Memory B cell (primary cell): ENCODE measurements at regions not wholly inside any gene's neighbourhood (a gene's known extent, or its start where the extent isn't known, plus 50 kb on each side); places are given as distances from the start of the nearest gene placed in this dataset.
A peak's percentile ranks its signal among the peaks of the same experiment; 100 is the strongest.
"Not testable (repeated sequence)": the region's sequence is repeated elsewhere in the genome, so short reads cannot be mapped to it uniquely, and the experiment has no call there.

Experiments
- ATAC-seq: fragments of 150-1000 bp; cut with Tn5 transposase; 2 replicates; pipeline ENCODE4 v1.10.0; 2021; ENCODE audit warnings: low read depth, mild to moderate bottlenecking, moderate library complexity
- DNase-seq, 2 donors: peaks; one replicate each; pipeline ENCODE4 v3.0.0; 2022; ENCODE audit warnings: low spot score in 2 of 2
- H3K27ac Mint-ChIP-seq: one replicate; pipeline ENCODE4 v1.8.0; 2022; ENCODE audit warnings: mild to moderate bottlenecking, moderate library complexity, mixed read lengths
- H3K27me3 Mint-ChIP-seq: one replicate; pipeline ENCODE4 v1.8.0; 2022; ENCODE audit warnings: mixed read lengths
- H3K36me3 Mint-ChIP-seq: one replicate; pipeline ENCODE4 v1.8.0; 2022; ENCODE audit warnings: mild to moderate bottlenecking, mixed read lengths
- H3K4me1 Mint-ChIP-seq: one replicate; pipeline ENCODE4 v1.8.0; 2022; ENCODE audit warnings: mixed read lengths
- H3K4me3 Mint-ChIP-seq: one replicate; pipeline ENCODE4 v1.8.0; 2022; ENCODE audit warnings: mild to moderate bottlenecking, moderate library complexity, mixed read lengths
- H3K9me3 Mint-ChIP-seq: one replicate; pipeline ENCODE4 v1.8.0; 2022; ENCODE audit warnings: mixed read lengths

DNA sequence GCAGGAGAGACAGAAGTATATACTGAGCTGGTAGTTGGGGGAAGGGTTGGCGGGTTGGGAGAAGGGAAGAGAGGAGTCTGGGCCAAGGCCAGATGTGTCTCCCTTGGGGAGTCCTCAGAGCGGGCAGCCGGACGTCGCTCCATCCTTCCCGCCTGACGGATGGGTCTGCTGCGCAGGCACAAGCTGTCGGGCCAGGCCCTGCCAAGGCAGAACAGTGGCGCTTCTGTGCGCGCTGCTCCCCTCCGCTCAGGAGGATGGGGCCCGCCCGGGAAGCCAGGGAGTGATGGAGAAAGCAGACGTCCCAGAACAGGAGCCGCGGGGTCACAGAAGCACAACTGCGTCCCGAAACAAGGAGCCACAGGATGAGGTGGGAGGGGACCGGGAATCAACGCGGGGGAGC, 449.9 kb downstream of the CNTNAP3B start:
- H3K27ac Mint-ChIP-seq, DNase-seq, H3K4me1 Mint-ChIP-seq, H3K27me3 Mint-ChIP-seq, H3K4me3 Mint-ChIP-seq, ATAC-seq, H3K36me3 Mint-ChIP-seq, H3K9me3 Mint-ChIP-seq: not testable (repeated sequence)

DNA sequence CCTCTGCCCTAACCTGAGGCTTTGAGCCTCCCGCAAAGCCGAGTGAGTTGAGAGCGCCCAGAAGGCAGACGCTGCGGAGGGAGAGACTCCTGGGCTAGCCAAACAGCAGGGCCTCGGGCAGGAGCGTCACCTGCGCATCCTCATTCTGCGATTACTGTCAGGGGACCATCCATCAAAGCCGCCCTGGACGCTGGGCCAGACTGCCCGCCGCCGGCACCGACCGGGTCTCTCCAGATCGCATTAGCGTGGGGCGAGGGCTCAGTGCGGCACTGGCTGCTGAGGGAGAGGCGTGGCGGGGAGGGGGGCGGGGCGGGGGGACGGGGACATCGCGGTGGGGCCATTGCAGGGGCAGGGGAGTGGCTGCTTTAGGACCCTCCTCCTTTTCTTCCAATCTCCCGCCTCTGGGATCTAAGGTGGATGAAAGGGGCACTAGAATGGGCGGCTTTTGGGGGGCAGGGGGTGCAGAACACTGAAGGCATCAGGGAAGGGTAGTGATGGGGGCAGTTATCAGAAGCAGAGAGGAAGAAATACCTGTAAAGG, 465.7 kb downstream of the CNTNAP3B start:
- not testable (repeated sequence) for H3K27ac Mint-ChIP-seq, DNase-seq, H3K27me3 Mint-ChIP-seq, H3K4me3 Mint-ChIP-seq, H3K9me3 Mint-ChIP-seq, H3K36me3 Mint-ChIP-seq, ATAC-seq, H3K4me1 Mint-ChIP-seq

DNA sequence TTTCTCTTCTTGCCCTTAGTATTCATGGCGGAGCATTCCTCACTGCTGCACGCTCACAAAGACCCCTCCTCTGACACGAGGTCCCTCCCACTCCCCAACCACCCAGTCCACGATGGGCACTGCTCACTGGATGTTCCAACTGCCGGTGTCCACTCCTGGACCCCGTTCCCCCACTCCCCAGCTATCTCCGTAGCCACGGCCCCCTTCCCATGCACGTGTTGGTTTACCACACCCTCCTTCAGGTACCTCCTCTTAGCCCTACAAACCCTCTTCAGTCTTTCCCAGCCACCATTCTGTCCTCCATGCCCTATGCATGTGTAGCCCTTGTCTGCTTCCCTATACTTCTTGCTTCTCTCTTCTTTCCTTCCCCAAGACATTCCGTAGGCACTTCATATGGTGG, 469.6 kb upstream of the ZNG1F start:
- H3K4me3 Mint-ChIP-seq, H3K9me3 Mint-ChIP-seq, ATAC-seq, H3K36me3 Mint-ChIP-seq, H3K27me3 Mint-ChIP-seq, H3K4me1 Mint-ChIP-seq, DNase-seq, H3K27ac Mint-ChIP-seq: not testable (repeated sequence)

DNA sequence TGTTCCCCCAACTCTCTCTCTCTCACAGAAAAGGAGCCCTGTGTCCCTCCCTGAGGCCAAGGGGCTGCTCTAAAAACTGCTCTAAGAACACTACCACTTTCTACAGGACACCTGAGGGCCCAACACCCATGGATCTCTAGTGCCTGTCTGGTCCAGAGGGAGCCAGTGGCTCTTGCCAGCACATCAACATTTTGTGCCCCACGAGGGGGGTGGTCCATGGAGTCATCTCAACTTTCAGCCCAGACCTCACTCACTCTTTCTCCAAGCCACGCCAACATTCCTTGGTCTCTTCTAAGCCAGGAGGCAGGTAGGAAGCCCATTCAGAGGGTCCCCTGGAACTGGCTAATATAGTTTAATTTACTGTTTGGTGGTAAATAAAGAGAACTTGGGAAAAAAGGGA, 469.0 kb upstream of the ZNG1F start:
- H3K36me3 Mint-ChIP-seq, H3K4me1 Mint-ChIP-seq, H3K4me3 Mint-ChIP-seq, H3K9me3 Mint-ChIP-seq, ATAC-seq, H3K27me3 Mint-ChIP-seq, H3K27ac Mint-ChIP-seq, DNase-seq: not testable (repeated sequence)

DNA sequence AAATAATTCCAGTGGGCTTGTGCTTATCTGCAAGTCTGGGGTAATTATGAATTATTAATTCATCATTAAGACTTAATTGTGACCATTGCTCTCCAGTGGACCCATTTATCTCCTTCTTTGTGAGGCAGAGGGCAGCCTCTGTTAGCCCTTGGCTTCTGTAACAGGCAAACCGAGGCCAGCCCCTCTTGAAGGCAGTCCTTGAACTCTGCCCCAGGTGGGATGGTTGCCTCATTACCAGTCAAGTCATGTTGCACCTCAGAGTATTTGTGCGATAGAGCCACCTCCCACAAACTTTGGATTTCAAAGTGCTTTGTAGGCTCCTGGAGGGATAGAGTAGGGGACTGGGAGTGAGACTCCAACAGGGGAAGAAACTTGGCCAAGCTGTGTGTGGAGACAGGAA, 468.0 kb upstream of the ZNG1F start:
- H3K27ac Mint-ChIP-seq, H3K4me3 Mint-ChIP-seq, H3K27me3 Mint-ChIP-seq, H3K4me1 Mint-ChIP-seq, H3K9me3 Mint-ChIP-seq, ATAC-seq, DNase-seq, H3K36me3 Mint-ChIP-seq: not testable (repeated sequence)

DNA sequence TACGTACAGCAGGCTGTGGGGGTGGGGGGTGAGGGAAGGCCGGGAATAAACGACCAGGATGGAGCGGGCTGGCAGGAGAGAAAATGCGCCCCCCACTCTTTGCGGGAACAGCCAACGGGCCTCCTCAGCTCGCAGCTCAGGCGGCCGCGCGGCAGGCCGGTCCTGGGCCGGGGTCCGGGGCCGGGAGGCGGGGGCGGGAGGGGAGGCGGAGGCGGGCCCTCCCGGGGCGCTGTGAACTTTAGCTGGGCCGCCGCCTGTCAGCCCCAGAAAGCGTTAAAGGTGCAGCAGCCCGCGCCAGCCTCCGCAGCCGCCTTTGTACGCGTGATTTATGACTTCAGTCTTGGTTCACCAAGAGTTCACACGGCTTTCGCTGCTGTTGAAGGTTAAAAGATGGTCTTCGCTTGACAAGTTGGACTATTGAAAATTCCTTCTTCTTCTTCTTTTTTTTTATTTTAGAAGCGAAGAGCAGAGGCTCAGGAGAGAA, 466.0 kb upstream of the ZNG1F start:
- DNase-seq, H3K27ac Mint-ChIP-seq, ATAC-seq, H3K27me3 Mint-ChIP-seq, H3K4me3 Mint-ChIP-seq, H3K4me1 Mint-ChIP-seq, H3K36me3 Mint-ChIP-seq, H3K9me3 Mint-ChIP-seq: not testable (repeated sequence)

DNA sequence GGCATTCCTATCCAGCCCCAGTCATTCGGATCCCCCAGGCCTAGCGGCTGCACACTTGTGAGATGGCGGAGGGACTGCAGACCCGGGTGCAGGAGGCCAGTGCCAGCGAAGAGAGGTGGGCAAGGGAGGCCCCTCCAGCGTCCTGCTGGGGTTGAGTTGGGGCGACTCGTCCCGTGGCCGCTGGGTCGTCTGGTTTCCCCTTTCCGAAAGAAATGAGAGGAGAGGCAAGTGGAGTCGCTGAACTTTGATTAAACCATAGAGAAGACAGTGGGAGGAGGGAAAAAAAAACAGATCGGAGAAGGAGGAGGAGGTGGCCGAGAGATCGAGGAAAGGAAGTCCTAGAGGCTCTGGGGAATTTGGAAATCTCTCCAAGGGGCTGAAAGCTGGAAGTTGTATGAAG, 465.2 kb upstream of the ZNG1F start:
- DNase-seq, H3K36me3 Mint-ChIP-seq, H3K27me3 Mint-ChIP-seq, ATAC-seq, H3K9me3 Mint-ChIP-seq, H3K27ac Mint-ChIP-seq, H3K4me1 Mint-ChIP-seq: not testable (repeated sequence)
- H3K4me3 Mint-ChIP-seq: peak overlapping the region; percentile 65

DNA sequence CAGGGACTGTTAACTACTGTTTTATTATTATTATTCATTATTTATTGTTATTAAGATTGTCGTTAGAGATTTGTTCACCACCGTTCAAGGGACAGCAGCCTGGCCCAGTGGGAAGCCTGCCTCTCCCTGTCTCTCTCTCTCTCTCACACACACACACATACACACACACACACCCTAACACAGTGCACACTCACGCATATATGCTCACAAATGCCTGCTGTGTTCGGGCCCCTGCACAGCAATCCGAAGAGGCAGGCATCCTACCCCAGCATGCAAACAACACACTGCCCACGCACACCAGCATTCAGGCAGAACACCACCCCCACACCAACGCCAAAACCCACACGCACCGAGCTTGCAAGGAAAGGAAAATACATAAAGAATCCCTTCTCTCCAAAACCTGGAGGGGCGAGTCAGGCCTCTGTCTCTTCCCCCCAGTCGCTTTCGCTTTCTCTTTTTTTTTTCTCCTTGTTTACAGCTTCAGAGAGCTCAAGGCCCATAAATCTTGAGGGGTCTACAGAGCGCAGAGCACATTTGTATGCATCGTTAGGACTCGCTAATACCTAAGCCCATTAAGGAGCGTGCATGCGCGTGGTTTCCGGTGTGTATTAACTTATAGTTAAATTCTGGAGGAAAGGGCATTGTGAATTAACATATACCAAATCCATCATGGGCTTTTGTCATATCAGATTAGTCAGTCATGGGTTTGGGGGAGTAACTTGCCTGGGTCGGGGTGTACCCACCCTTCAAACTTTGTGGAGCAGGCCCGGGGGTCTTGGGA, 464.6 kb upstream of the ZNG1F start:
- not testable (repeated sequence) for H3K4me1 Mint-ChIP-seq, H3K27ac Mint-ChIP-seq, ATAC-seq, DNase-seq, H3K9me3 Mint-ChIP-seq, H3K36me3 Mint-ChIP-seq, H3K27me3 Mint-ChIP-seq
- H3K4me3 Mint-ChIP-seq: peak overlapping the region; percentile 65

DNA sequence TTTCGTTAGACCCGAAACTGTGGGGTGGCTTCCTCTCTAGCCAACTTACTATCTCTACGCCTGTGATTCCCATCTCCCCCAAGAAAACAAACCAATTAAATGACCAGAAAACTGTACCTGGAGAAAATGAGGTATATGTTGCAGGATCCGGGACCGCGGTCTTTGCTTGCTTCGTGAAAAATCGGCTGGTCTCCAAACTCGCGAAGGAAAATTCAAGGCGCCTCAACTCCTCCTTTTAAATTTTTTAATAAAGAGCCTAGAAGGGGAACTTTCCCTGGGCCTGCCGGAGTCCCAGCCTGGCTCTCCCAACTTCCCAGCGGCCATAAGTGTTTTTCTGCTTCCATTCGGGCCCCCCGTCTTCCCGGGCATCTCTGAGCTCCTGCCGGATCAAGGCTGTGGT, 463.7 kb upstream of the ZNG1F start:
- not testable (repeated sequence) for DNase-seq, H3K27ac Mint-ChIP-seq, H3K9me3 Mint-ChIP-seq, ATAC-seq, H3K4me3 Mint-ChIP-seq, H3K36me3 Mint-ChIP-seq, H3K4me1 Mint-ChIP-seq, H3K27me3 Mint-ChIP-seq

DNA sequence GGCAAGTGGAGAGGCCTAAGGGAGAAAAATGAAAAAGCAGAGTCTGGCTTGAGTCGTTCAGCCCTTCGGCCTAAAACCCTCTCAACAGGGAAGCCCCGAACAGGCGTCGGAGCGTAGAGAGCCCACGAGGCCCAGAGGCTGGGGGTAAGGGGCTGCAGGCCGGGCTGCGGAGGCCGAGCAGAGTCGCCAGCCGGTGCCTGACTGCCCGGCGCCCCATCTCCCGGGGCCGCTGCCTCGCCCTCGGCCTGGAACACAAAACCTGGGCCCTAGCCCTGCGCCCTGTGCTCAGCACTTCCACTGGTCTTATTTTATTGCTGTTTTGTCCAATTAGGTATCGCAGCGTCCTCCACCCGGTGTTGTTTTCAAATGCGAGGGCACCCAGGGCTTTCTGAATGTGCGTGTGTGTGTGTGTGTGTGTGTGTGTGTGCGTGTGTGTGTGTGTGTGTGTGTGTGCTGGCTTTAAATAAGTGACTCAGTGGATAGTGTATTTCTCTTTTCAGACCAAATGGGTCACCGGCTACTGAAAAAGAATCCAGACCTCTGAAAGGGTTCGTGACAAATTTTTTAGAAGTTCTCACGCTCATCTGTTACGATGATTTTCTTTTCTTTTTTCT, 463.1 kb upstream of the ZNG1F start:
- H3K4me1 Mint-ChIP-seq, H3K36me3 Mint-ChIP-seq, ATAC-seq, H3K27me3 Mint-ChIP-seq, H3K4me3 Mint-ChIP-seq, DNase-seq, H3K27ac Mint-ChIP-seq, H3K9me3 Mint-ChIP-seq: not testable (repeated sequence)

DNA sequence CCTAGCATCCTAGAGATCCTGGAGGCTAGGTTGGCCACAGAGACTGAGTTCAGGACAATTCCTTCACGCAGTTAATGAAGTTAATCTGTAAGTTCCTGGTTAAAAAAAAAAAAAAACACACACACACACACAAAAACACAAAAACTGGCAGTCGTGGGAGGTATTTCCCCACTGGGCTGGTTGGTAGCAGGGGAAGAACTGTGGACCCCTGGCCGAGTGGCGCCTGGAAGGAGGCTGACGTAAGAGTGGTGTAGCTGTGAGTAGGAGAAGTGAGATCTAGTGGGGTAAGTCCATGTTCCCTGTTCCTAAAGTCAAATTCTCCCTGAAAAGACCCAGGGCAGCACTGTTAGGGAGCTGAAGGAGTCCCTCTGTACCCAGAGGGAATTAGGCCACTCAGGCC, 461.0 kb upstream of the ZNG1F start:
- H3K27ac Mint-ChIP-seq, H3K27me3 Mint-ChIP-seq, H3K4me1 Mint-ChIP-seq, H3K36me3 Mint-ChIP-seq, DNase-seq, H3K4me3 Mint-ChIP-seq, H3K9me3 Mint-ChIP-seq, ATAC-seq: not testable (repeated sequence)

DNA sequence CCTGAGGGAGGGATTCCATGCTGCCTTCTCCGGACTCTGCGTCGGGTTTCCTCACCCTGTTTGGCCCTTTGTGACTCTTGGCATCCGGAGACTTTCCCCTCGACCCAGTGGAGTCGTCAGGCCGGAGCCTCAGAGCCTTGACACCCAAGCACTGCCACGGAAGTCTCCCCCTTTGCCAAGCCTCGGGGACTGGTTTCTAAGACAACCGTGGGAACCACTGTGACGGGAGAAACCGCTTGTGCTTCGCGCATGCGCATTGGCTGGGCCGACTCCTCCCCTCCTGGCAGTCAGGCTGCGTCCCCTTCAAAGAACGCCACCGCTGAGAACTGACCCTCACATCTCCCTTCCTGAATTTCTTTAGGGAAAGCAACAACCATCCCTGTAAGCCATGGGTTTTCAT, 459.4 kb upstream of the ZNG1F start:
- H3K36me3 Mint-ChIP-seq, ATAC-seq, H3K27me3 Mint-ChIP-seq, H3K4me1 Mint-ChIP-seq, H3K9me3 Mint-ChIP-seq, H3K27ac Mint-ChIP-seq, DNase-seq, H3K4me3 Mint-ChIP-seq: not testable (repeated sequence)

DNA sequence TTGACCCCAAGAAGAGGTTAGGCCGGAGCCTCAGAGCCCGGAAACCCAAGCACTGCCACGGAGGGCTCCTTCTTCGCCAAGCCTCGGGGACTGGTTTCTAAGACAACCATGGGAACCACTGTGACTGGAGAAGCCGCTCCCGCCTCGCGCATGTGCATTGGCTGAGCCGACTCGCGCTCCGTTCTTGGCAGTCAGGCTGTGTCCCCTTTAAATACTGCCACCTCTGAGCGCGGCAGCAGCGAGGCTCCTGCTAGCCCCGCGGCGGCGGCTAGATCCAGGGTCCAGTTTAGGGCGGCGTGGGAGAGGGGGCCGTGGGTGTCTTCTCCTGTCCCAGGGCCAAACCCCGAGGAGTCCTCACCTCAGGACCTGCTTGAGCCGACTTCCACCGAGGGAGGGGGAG, 457.1 kb upstream of the ZNG1F start:
- not testable (repeated sequence) for H3K9me3 Mint-ChIP-seq, H3K27me3 Mint-ChIP-seq, ATAC-seq, H3K4me1 Mint-ChIP-seq, H3K27ac Mint-ChIP-seq, H3K36me3 Mint-ChIP-seq, DNase-seq, H3K4me3 Mint-ChIP-seq

DNA sequence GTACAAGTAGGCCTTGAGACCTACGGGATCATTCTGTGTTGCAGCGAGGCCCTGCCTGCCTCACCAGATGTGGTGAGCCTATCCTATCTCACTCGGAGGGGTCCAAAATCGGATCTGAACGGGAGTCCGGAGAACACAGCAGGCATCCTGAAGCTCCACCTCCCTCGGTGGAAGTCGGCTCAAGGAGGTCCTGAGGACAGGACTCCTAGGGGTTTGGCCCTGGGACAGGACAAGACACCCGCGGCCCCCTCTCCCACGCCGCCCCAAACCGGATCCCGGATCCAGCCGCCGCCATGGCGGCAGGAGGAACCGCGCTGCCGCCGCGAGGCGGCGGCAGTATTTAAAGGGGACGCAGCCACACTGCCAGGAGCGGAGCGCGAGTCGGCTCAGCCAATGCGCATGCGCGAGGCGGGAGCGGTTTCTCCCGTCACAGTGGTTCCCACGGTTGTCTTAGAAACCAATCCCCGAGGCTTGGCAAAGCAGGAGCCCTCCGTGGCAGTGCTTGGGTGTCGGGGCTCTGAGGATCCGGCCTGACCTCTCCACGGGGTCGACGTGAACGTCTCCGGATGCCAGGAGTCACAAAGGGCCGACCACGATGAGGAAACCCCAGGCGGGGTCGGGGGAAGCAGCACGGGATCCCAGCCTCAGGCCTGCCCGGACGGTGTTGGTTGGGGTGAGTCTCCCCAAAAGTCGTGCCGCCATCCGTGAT, 454.6 kb upstream of the ZNG1F start:
- not testable (repeated sequence) for H3K27ac Mint-ChIP-seq

More for the DNA sequence above, 454.6 kb upstream of the ZNG1F start:
- H3K4me1 Mint-ChIP-seq, ATAC-seq, H3K27me3 Mint-ChIP-seq, H3K36me3 Mint-ChIP-seq, H3K9me3 Mint-ChIP-seq, H3K4me3 Mint-ChIP-seq: not testable (repeated sequence)
- DNase-seq: peak in 1 of 2 donors; percentile 50
